ENCODE measurements at regions not wholly inside any gene's neighbourhood (a gene's known extent, or its start where the extent isn't known, plus 50 kb on each side); places are given as distances from the start of the nearest gene placed in this dataset.

GRCh38 chr2:103818176-103818575, 1035.7 kb upstream of the POU3F3 start (continued):
- TF ChIP-seq ZNF462 (CRISPR knock-in tag; IDR thresholded peaks at IDR 0.05) = 0 out of 2 replicates have a peak, but pooled peaks have one; percentile 7
- no peak for TF ChIP-seq CTCF (conservative IDR thresholded peaks at IDR 0.05; ENCODE audit: low read depth in 2 of 2)

- Histone ChIP-seq H3K27me3 (ENCODE audit: insufficient read depth) (no peaks in the 10 kb centered on the region), H3K4me1 (ENCODE audit: insufficient read depth) (peaks cover 33% of the 10 kb centered on the region), H3F3A (replicated peaks; ENCODE audit: low read depth) (no peaks in the 10 kb centered on the region), H3K36me3 (ENCODE audit: insufficient read depth) (no peaks in the 10 kb centered on the region), H3K4me3 (no peak overlapping the region), H4K20me1 (replicated peaks; ENCODE audit: insufficient read depth) (no peaks in the 10 kb centered on the region), H3K9me2 (ENCODE audit: insufficient read depth) (0 out of 2 replicates have a peak, but pooled peaks cover 3% of the 10 kb centered on the region), H3K79me2 (replicated peaks; ENCODE audit: insufficient read depth) (no peaks in the 10 kb centered on the region), H3K27ac (ENCODE audit: low read depth) (no peak overlapping the region), H2AFZ (no peak overlapping the region), H3K4me2 (no peak overlapping the region)
- ATAC-seq = no peak
- DNase-seq (ENCODE audit: low spot score) = no peak
- TF ChIP-seq CTCF (conservative IDR thresholded peaks at IDR 0.05; ENCODE audit: low read depth in 2 of 2) = no peak
- TF ChIP-seq JUNB (IDR thresholded peaks at IDR 0.05; ENCODE audit: unreplicated experiment) = no peak
- TF ChIP-seq ETS1 (IDR thresholded peaks at IDR 0.05) = no peak
- TF ChIP-seq REST (IDR thresholded peaks at IDR 0.05; ENCODE audit: unreplicated experiment) = no peak
- TF ChIP-seq ZNF114 (CRISPR knock-in tag; IDR thresholded peaks at IDR 0.05) = no peak
- TF ChIP-seq EZH2 (IDR thresholded peaks at IDR 0.05; ENCODE audit: low read depth, unreplicated experiment) = no peak
- TF ChIP-seq NANOG (IDR thresholded peaks at IDR 0.05; ENCODE audit: borderline replicate concordance) = no peak
- Mint-ChIP-seq H3K4me3 (no peak overlapping the region), H3K27me3 (ENCODE audit: insufficient read depth, low read depth, poor library complexity) (peaks cover 2% of the 10 kb centered on the region), H3K4me1 (peaks cover 36% of the 10 kb centered on the region), H3K27ac (no peak overlapping the region), H3K9me3 (no peaks in the 10 kb centered on the region), H3K36me3 (ENCODE audit: low read depth) (peaks cover 3% of the 10 kb centered on the region; the same call in 1 of the 3 replicates)
Observed at GRCh38 chr2:103819599-103819998, 1034.3 kb upstream of the POU3F3 start.
